H1 (cell line): ENCODE measurements at regions not wholly inside any gene's neighbourhood (a gene's known extent, or its start where the extent isn't known, plus 50 kb on each side); places are given as distances from the start of the nearest gene placed in this dataset.

Experiments
- ATF2 ChIP-seq: IDR thresholded peaks from 2 replicates; pipeline ENCODE4 v1.6.1; 2012; ENCODE audit warnings: low read length, inconsistent platforms
- CHD2 ChIP-seq: IDR thresholded peaks from 2 replicates; pipeline ENCODE4 v1.6.1; 2012; ENCODE audit warnings: low read length, improper control_type of control experiment
- CTCF ChIP-seq, 3 experiments: IDR thresholded peaks; 1 replicate in 2 of 3; 2 replicates in 1 of 3; pipeline versions ENCODE4 v1.5.1 to v1.6.1; 2011; ENCODE audit warnings: low read length in 3 of 3, mild to moderate bottlenecking in 3 of 3, inconsistent platforms in 2 of 3, low read depth in 1 of 3, moderate library complexity in 1 of 3; ENCODE audit not compliant: insufficient read depth in 1 of 3; ENCODE audit errors: control extremely low read depth in 1 of 3
- HDAC2 ChIP-seq, 2 experiments: fragments of 300-600 bp in 1 of 2; sonication (generic) in 1 of 2; IDR thresholded peaks; 2 replicates each; pipeline ENCODE4 v1.6.1; 2011 to 2012; ENCODE audit warnings: low read depth in 2 of 2, low read length in 2 of 2, mild to moderate bottlenecking in 2 of 2, moderate library complexity in 2 of 2, borderline replicate concordance in 1 of 2, inconsistent platforms in 1 of 2
- PHF8 ChIP-seq: fragments of 200-600 bp; sonication (generic); conservative IDR thresholded peaks from 2 replicates; pipeline ENCODE4 v1.7.1; 2012; ENCODE audit warnings: low read depth, mild to moderate bottlenecking, inconsistent platforms, low read length, moderate library complexity
- POLR2A ChIP-seq, 2 experiments: IDR thresholded peaks; 1 replicate in 1 of 2; 2 replicates in 1 of 2; pipeline ENCODE4 v1.6.1; 2011; ENCODE audit warnings: low read depth in 2 of 2, low read length in 2 of 2, mild to moderate bottlenecking in 2 of 2; ENCODE audit errors: control extremely low read depth in 1 of 2
- POLR2AphosphoS5 ChIP-seq: IDR thresholded peaks from 2 replicates; pipeline ENCODE4 v1.6.1; 2011; ENCODE audit warnings: low read depth, low read length
- RAD21 ChIP-seq, 2 experiments: IDR thresholded peaks in 1 of 2; conservative IDR thresholded peaks in 1 of 2; 2 replicates each; pipeline ENCODE4 v1.6.1; 2011; ENCODE audit warnings: low read depth in 2 of 2, low read length in 2 of 2, improper control_type of control experiment in 1 of 2, inconsistent platforms in 1 of 2, mild to moderate bottlenecking in 1 of 2, moderate library complexity in 1 of 2
- SP1 ChIP-seq: IDR thresholded peaks from 2 replicates; pipeline ENCODE4 v1.6.1; 2011; ENCODE audit warnings: low read depth, low read length
- TAF1 ChIP-seq: IDR thresholded peaks from 2 replicates; pipeline ENCODE4 v1.6.1; 2011; ENCODE audit warnings: mild to moderate bottlenecking, low read depth, low read length
- USF2 ChIP-seq: IDR thresholded peaks from 2 replicates; pipeline ENCODE4 v1.6.1; 2011; ENCODE audit warnings: low read length, improper control_type of control experiment

GRCh38 chr2:180144338-180144813, 137.3 kb upstream of the CWC22 start:
- TF ChIP-seq CTCF (IDR thresholded peaks at IDR 0.05; ENCODE audit: control extremely low read depth in 1 of 3, insufficient read depth in 1 of 3, low read depth in 1 of 3, low read length in 3 of 3) (no peak), POLR2A (IDR thresholded peaks at IDR 0.05; ENCODE audit: control extremely low read depth in 1 of 2, low read depth in 2 of 2, low read length in 2 of 2) (no peak), PHF8 (no peak), RAD21 (IDR thresholded peaks at IDR 0.05 in 1 of 2, conservative IDR thresholded peaks at IDR 0.05 in 1 of 2; ENCODE audit: low read depth in 2 of 2, low read length in 2 of 2) (no peak), POLR2AphosphoS5 (no peak), SP1 (no peak), USF2 (no peak), CHD2 (no peak), ATF2 (no peak), HDAC2 (IDR thresholded peaks at IDR 0.05; ENCODE audit: borderline replicate concordance in 1 of 2, low read depth in 2 of 2, low read length in 2 of 2) (no peak), TAF1 (no peak)
